Suprapubic skin (tissue), 4 donors: ENCODE measurements at regions not wholly inside any gene's neighbourhood (a gene's known extent, or its start where the extent isn't known, plus 50 kb on each side); places are given as distances from the start of the nearest gene placed in this dataset.

Experiments used
- POLR2A ChIP-seq, 2 donors: fragments of 450-650 bp; IDR thresholded peaks; one replicate each; pipeline ENCODE4 v1.6.1; 2017; ENCODE audit warnings: antibody characterized with exemption in 2 of 2, mild to moderate bottlenecking in 2 of 2, moderate library complexity in 2 of 2
- POLR2AphosphoS5 ChIP-seq, 3 donors: sonication (generic); formaldehyde crosslinking; IDR thresholded peaks; one replicate each; pipeline ENCODE4 v1.6.1; 2017; ENCODE audit warnings: antibody characterized with exemption in 3 of 3
- TF ChIP-seq, protein P1 (sequence below), 2 donors: fragments of 200-600 bp in 1 of 2; fragments of 450-650 bp in 1 of 2; sonication (generic) in 1 of 2; IDR thresholded peaks; one replicate each; pipeline ENCODE4 v1.5.1; 2016 to 2019; ENCODE audit warnings: antibody characterized with exemption in 2 of 2, mild to moderate bottlenecking in 1 of 2, moderate library complexity in 1 of 2

DNA sequence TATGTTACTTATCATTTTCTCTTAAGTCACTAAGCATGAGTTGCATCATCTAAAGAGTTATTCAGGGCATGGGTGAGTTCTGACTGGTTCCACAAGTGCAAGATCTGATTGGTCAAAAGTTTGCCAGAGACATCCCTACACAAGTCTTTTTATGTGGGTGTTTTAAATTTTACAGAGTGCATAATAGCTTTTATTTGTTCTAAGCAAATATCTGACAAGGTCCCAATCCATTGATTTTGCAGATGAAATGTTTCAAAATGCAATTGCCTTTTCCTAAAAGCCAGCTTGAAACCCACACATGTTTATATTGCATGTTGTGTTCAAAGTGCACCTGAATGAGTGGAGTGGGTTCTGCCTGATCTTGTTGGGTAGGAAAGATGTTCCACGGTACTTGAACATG, 101.7 kb upstream of the PAX6 start:
- TF ChIP-seq, protein P1, sequence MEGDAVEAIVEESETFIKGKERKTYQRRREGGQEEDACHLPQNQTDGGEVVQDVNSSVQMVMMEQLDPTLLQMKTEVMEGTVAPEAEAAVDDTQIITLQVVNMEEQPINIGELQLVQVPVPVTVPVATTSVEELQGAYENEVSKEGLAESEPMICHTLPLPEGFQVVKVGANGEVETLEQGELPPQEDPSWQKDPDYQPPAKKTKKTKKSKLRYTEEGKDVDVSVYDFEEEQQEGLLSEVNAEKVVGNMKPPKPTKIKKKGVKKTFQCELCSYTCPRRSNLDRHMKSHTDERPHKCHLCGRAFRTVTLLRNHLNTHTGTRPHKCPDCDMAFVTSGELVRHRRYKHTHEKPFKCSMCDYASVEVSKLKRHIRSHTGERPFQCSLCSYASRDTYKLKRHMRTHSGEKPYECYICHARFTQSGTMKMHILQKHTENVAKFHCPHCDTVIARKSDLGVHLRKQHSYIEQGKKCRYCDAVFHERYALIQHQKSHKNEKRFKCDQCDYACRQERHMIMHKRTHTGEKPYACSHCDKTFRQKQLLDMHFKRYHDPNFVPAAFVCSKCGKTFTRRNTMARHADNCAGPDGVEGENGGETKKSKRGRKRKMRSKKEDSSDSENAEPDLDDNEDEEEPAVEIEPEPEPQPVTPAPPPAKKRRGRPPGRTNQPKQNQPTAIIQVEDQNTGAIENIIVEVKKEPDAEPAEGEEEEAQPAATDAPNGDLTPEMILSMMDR (IDR thresholded peaks at IDR 0.05) = no peak
- TF ChIP-seq POLR2A (IDR thresholded peaks at IDR 0.05) = no peak
- TF ChIP-seq POLR2AphosphoS5 (IDR thresholded peaks at IDR 0.05) = no peak
